ENCODE measurements at regions not wholly inside any gene's neighbourhood (a gene's known extent, or its start where the extent isn't known, plus 50 kb on each side); places are given as distances from the start of the nearest gene placed in this dataset.

GRCh38 chr6:81861281-81861680 is 108.8 kb upstream of the TENT5A start:
- DNase-seq (ENCODE audit: low spot score) = no peak

DNA sequence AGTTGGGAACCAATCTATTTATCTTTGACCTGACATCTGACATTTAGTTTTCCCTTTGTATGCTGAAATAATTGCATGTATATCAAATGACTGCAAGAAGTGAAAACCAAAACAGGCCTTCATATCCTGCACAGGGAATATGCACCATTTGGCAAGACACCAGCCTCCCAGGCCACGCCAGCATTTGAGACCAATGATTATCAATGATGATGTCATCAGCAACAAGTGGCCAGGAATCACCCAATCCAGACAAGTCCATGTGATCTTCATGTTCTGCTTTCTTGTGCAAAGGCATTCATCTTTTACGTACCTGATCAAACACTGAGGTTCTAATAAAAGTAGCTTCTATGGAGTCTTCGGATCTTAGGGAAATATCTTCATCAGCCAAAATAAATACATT is 107.4 kb upstream of the TENT5A start:
- DNase-seq (ENCODE audit: low spot score) = no peak

DNA sequence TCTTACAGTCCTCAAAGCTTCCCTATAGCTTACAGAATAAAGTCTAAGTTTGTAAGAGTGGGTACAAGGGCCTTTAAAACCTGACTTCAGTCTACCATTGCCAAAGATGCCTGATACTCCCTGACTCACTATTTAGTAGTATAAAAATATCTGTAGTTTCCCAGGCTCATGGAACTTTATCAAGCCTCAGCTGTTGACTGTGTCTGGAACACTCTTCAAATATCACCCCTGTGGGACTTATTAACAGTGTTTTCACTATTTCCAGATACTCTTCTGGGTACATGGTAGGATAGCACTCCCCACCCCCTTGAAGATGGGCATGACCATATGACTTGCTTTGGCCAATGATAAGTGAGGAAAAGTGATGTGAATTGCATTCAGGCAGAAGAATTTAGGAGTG is 105.3 kb upstream of the TENT5A start:
- no peak for DNase-seq (ENCODE audit: low spot score)

DNA sequence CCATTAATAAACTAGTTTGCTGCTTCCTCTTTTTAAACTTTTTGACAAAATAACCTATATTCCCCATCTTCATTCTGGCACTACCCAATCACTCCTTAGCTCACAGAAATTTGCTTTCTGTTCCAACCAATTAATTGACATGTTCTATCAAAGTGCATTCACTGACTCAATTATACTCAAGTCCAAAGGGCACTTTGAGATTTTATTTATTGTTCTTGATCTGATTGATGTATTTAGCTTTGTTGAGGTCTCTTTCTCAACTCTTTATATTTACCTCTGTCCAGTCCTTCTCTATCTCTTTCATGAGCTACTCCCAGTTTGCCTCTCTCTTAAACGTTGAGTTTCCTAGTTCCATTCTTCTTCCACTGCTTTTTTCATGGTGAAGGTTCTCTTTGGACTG is 104.4 kb upstream of the TENT5A start:
- no peak for DNase-seq (ENCODE audit: low spot score)

DNA sequence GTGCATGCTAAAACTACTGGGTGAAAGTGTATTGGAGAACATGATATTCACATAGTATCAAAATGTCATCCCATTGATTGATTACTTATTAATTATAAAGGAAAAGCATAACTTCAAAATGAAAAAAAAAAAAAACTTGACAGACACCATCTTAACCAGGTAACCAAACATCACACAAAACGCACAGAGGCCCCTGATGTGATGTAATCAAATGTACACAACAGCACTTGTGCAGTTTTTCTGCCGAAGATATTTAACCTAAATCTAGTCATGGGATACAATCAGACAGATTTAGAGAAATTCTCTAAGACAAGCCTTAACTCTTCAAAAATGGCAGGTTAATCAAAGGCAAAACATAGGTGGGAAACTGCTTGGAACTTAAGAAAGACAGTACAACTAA is 102.0 kb upstream of the TENT5A start:
- no peak for DNase-seq (ENCODE audit: low spot score)

DNA sequence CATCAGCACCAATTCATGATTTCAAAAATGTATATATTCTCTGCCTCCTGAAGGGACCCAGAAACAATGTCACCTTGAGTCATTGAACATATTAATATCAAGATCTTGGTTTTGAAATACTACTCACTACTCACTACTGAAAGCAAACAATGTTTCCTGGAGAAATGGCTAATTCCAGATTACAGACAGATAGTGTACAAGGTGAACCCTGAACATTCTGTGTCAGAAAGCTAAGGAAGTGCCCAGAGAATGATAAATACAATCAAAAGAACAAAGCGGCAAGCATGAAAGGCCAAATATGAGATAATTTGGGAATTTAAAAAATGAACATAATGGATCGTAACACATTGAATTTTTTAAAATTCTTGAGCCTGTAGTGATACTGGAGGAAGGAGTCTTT is 101.5 kb upstream of the TENT5A start:
- DNase-seq (ENCODE audit: low spot score) = no peak

- no peak for DNase-seq (ENCODE audit: low spot score)
These were observed 96.8 kb upstream of the TENT5A start for GRCh38 chr6:81849248-81849647.

GRCh38 chr6:81847866-81848265 is 95.4 kb upstream of the TENT5A start:
- DNase-seq (ENCODE audit: low spot score) = no peak

DNA sequence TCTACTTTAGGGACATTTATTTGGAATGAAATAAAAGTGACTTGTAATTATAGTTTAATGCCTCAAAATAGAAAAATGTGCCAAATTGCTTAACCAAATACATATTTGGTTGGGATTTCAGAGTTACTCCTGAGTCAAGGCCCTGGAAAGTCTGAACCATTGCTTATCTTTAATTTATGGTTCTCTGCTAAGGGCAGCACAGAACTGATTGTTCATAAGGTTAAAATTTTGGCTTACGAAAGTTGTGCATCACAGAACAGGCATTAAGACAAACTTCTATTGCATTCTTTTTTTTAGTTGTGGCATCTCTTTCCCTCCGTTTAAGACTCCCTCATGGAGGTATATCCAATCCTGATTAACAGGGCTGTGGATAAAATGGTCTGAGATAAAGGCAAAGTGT is 92.2 kb upstream of the TENT5A start:
- DNase-seq (ENCODE audit: low spot score) = no peak

GRCh38 chr6:81843302-81843701 is 90.8 kb upstream of the TENT5A start:
- no peak for DNase-seq (ENCODE audit: low spot score)

GRCh38 chr6:81842254-81842653 is 89.8 kb upstream of the TENT5A start:
- no peak for DNase-seq (ENCODE audit: low spot score)

DNA sequence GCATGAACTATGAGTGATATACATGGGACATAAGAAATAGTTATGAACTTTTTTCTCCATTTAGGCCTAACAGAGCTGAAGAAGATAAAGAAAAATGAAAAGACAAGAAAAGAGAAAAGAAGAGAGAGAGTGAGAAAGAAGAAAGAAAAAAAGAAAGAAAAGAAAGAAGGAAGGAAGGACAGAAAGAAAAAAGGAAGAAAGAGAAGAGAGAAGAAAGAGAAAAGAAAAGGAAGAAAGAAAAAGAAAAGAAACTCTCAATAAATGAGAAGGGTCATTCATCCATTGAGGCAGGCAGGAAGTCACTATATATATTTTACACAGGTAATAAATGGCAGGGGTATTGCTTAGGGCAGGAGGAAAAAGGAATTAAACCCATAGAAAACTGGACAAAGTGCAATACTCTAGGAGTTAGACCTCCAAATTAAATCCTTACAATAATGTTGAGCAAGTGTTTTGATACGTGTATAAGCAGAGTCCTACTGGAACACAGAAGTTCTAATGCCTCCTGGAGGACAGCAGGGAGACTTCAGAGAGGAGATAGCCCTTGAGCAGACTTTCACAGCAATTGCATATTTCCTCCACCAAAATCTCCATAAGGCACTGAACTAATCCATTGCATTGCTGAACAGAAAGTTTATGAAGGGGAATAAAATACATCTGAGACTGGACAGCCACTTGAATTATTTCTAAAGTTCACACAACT is 86.4 kb upstream of the TENT5A start:
- DNase-seq (ENCODE audit: low spot score) = no peak

- DNase-seq (ENCODE audit: low spot score) = no peak
These were observed 85.5 kb upstream of the TENT5A start for GRCh38 chr6:81838031-81838430.

- no peak for DNase-seq (ENCODE audit: low spot score)
These were observed 81.7 kb upstream of the TENT5A start for GRCh38 chr6:81834141-81834681.

- DNase-seq (ENCODE audit: low spot score) = no peak
These were observed 79.8 kb upstream of the TENT5A start for GRCh38 chr6:81832304-81832703.

- DNase-seq (ENCODE audit: low spot score) = no peak
These were observed 78.8 kb upstream of the TENT5A start for GRCh38 chr6:81831274-81831673.

DNA sequence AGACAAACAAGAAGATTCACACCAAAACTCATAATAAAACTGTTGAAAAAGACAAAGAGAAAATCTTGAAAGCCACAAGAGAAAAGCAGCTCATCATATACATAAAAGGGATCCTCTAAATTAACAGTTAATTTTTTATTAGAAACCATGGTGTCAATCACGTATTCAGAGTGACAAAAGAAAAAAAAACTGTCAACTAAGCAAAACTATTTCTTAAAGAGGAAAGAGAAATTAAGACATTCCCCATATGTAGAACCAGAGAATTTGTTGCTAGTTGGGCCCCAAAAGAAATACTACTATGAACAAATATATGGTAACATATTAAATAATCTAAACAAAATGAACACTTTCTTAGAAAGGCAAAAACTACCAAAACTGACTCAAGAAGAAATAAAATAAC is 74.3 kb upstream of the TENT5A start:
- no peak for DNase-seq (ENCODE audit: low spot score)

GRCh38 chr6:81822568-81822967 is 70.1 kb upstream of the TENT5A start:
- no peak for DNase-seq (ENCODE audit: low spot score)

- no peak for DNase-seq (ENCODE audit: low spot score)
These were observed 69.0 kb upstream of the TENT5A start for GRCh38 chr6:81821449-81821848.

- DNase-seq (ENCODE audit: low spot score) = no peak
These were observed 68.5 kb upstream of the TENT5A start for GRCh38 chr6:81820980-81821379.

GRCh38 chr6:81820422-81820821 is 67.9 kb upstream of the TENT5A start:
- DNase-seq (ENCODE audit: low spot score) = no peak

DNA sequence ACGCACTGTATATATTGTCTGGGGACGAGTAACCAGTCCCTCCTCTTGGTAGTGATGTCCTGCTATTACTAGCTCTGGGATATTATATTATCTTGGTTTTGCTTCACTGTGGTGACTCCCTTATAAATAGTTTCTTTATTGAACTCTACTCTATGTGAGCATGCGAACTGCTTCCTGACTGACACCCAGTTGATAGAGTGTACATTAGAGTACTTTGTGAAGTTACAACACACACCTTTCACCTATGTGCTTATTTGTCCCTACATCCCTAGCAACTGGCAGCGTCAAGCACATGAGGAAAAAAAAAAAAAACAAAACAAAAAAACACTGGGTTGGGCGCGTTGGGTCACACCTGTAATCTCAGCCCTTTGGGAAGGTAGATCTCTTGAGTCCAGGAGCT is 67.3 kb upstream of the TENT5A start:
- DNase-seq (ENCODE audit: low spot score) = no peak

GRCh38 chr6:81818901-81819361 is 66.5 kb upstream of the TENT5A start:
- no peak for DNase-seq (ENCODE audit: low spot score)

DNA sequence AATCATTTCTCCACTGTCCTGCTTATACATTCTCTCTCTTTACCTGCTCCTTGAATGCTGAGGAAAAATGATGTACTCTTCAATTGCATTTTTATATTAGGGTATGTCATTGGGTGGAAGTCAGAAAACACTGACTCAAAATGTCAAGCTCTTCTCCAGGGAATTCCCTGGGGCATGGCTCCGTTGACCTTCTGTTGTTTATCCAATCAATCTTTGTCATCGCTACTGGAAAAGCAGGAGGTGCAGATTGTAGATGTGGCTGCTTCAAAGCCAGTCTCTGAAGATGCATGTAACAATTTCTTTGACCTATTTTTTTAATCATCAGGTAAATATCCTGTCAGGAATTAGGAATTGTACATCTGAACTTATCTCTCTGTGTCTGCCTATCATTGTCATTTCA is 63.9 kb upstream of the TENT5A start:
- DNase-seq (ENCODE audit: low spot score) = no peak

Measured in hematopoietic multipotent progenitor cell treated with erythropoietin and hydrocortisone succinate and interleukin-3 and kit ligand, for 17 days (in vitro differentiated cells).